ENCODE measurements at regions not wholly inside any gene's neighbourhood (a gene's known extent, or its start where the extent isn't known, plus 50 kb on each side); places are given as distances from the start of the nearest gene placed in this dataset.

- H4K20me1 ChIP-seq (ENCODE audit: insufficient read depth, poor library complexity, severe bottlenecking) = no peaks in the 10 kb centered on the region
- H3K9me2 ChIP-seq (replicated peaks; ENCODE audit: insufficient read depth) = no peaks in the 10 kb centered on the region
- WGBS (ENCODE audit: low lambda C conversion rate, missing lambda C conversion rate) = 92% methylated on average over 4 of the region's 4 CpGs
- H3K4me3 ChIP-seq = no peak overlapping the region
- H3K9me3 ChIP-seq (ENCODE audit: low read depth) = no peaks in the 10 kb centered on the region
- no peaks in the 10 kb centered on the region for H3K36me3 ChIP-seq (replicated peaks; ENCODE audit: insufficient read depth, low read depth)
- no peak overlapping the region for H3K4me2 ChIP-seq
- no peak overlapping the region for H2AFZ ChIP-seq
- no peak for DNase-seq (ENCODE audit: low spot score)
- H3K79me2 ChIP-seq = no peaks in the 10 kb centered on the region
- H3K27ac ChIP-seq = no peak overlapping the region
- H3K27me3 ChIP-seq = no peaks in the 10 kb centered on the region
- H3K4me1 ChIP-seq (ENCODE audit: insufficient read depth) = no peaks in the 10 kb centered on the region
- TF ChIP-seq EZH2 (IDR thresholded peaks at IDR 0.05; ENCODE audit: borderline replicate concordance) = no peak
- TF ChIP-seq EZH2phosphoT487 (IDR thresholded peaks at IDR 0.05; ENCODE audit: low read depth, severe bottlenecking, unreplicated experiment) = no peak
- no peak for TF ChIP-seq CTCF (IDR thresholded peaks at IDR 0.05; ENCODE audit: poor library complexity)
Measured at GRCh38 chr1:104791030-104791429, 1041.3 kb downstream of the AMY1C start.

- H3K27ac ChIP-seq = no peak overlapping the region
- H3K9me3 ChIP-seq (ENCODE audit: low read depth) = no peaks in the 10 kb centered on the region
- no peak overlapping the region for H2AFZ ChIP-seq
- no peak overlapping the region for H3K4me2 ChIP-seq
- TF ChIP-seq EZH2 (IDR thresholded peaks at IDR 0.05; ENCODE audit: borderline replicate concordance) (no peak), CTCF (IDR thresholded peaks at IDR 0.05; ENCODE audit: poor library complexity) (no peak), EZH2phosphoT487 (IDR thresholded peaks at IDR 0.05; ENCODE audit: low read depth, severe bottlenecking, unreplicated experiment) (no peak)
- no peaks in the 10 kb centered on the region for H3K79me2 ChIP-seq
- no peaks in the 10 kb centered on the region for H3K9me2 ChIP-seq (replicated peaks; ENCODE audit: insufficient read depth)
- H3K4me1 ChIP-seq (ENCODE audit: insufficient read depth) = no peaks in the 10 kb centered on the region
- no peaks in the 10 kb centered on the region for H4K20me1 ChIP-seq (ENCODE audit: insufficient read depth, poor library complexity, severe bottlenecking)
- no peak overlapping the region for H3K4me3 ChIP-seq
- no peak for DNase-seq (ENCODE audit: low spot score)
- no peaks in the 10 kb centered on the region for H3K36me3 ChIP-seq (replicated peaks; ENCODE audit: insufficient read depth, low read depth)
- no peaks in the 10 kb centered on the region for H3K27me3 ChIP-seq
Measured at GRCh38 chr1:104794035-104794434, 1044.3 kb downstream of the AMY1C start.

GRCh38 chr1:104795931-104796330 is 1046.2 kb downstream of the AMY1C start:
- WGBS (ENCODE audit: low lambda C conversion rate, missing lambda C conversion rate) = 88% methylated on average over 6 of the region's 6 CpGs
- H3K79me2 ChIP-seq = no peaks in the 10 kb centered on the region
- H3K4me3 ChIP-seq = no peak overlapping the region
- no peaks in the 10 kb centered on the region for H4K20me1 ChIP-seq (ENCODE audit: insufficient read depth, poor library complexity, severe bottlenecking)
- H3K4me2 ChIP-seq = no peak overlapping the region
- H3K27ac ChIP-seq = no peak overlapping the region
- no peak for TF ChIP-seq CTCF (IDR thresholded peaks at IDR 0.05; ENCODE audit: poor library complexity)
- no peak for TF ChIP-seq EZH2phosphoT487 (IDR thresholded peaks at IDR 0.05; ENCODE audit: low read depth, severe bottlenecking, unreplicated experiment)
- no peak for TF ChIP-seq EZH2 (IDR thresholded peaks at IDR 0.05; ENCODE audit: borderline replicate concordance)
- DNase-seq (ENCODE audit: low spot score) = no peak
- H3K9me2 ChIP-seq (replicated peaks; ENCODE audit: insufficient read depth) = no peaks in the 10 kb centered on the region
- no peaks in the 10 kb centered on the region for H3K9me3 ChIP-seq (ENCODE audit: low read depth)
- no peaks in the 10 kb centered on the region for H3K4me1 ChIP-seq (ENCODE audit: insufficient read depth)
- no peaks in the 10 kb centered on the region for H3K27me3 ChIP-seq
- H2AFZ ChIP-seq = no peak overlapping the region
- no peaks in the 10 kb centered on the region for H3K36me3 ChIP-seq (replicated peaks; ENCODE audit: insufficient read depth, low read depth)

- Histone ChIP-seq H3K4me1 (ENCODE audit: insufficient read depth) (no peaks in the 10 kb centered on the region), H3K36me3 (replicated peaks; ENCODE audit: insufficient read depth, low read depth) (no peaks in the 10 kb centered on the region), H3K79me2 (no peaks in the 10 kb centered on the region), H3K9me3 (ENCODE audit: low read depth) (no peaks in the 10 kb centered on the region), H3K9me2 (replicated peaks; ENCODE audit: insufficient read depth) (no peaks in the 10 kb centered on the region), H3K27me3 (no peaks in the 10 kb centered on the region), H4K20me1 (ENCODE audit: insufficient read depth, poor library complexity, severe bottlenecking) (no peaks in the 10 kb centered on the region), H3K27ac (peak overlapping the region; percentile 36), H3K4me3 (no peak overlapping the region), H2AFZ (no peak overlapping the region), H3K4me2 (no peak overlapping the region)
- WGBS (ENCODE audit: low lambda C conversion rate, missing lambda C conversion rate) = 76% methylated on average over 2 of the region's 2 CpGs
- TF ChIP-seq EZH2phosphoT487 (IDR thresholded peaks at IDR 0.05; ENCODE audit: low read depth, severe bottlenecking, unreplicated experiment) (no peak), CTCF (IDR thresholded peaks at IDR 0.05; ENCODE audit: poor library complexity) (no peak), EZH2 (IDR thresholded peaks at IDR 0.05; ENCODE audit: borderline replicate concordance) (no peak)
- DNase-seq (ENCODE audit: low spot score) = no peak
Measured at GRCh38 chr1:104797982-104798381, 1048.3 kb downstream of the AMY1C start.
